ENCODE measurements at regions not wholly inside any gene's neighbourhood (a gene's known extent, or its start where the extent isn't known, plus 50 kb on each side); places are given as distances from the start of the nearest gene placed in this dataset.

GRCh38 chr4:63583007-63583406 is 826.2 kb downstream of the TECRL start:
- TF ChIP-seq CEBPB (IDR thresholded peaks at IDR 0.05; ENCODE audit: low read depth, low read length) (no peak), CTCF (conservative IDR thresholded peaks at IDR 0.05; ENCODE audit: low read depth, low read length) (no peak), POLR2A (IDR thresholded peaks at IDR 0.05; ENCODE audit: low read depth, low read length) (no peak), ELK1 (IDR thresholded peaks at IDR 0.05; ENCODE audit: borderline replicate concordance, low read depth, low read length) (no peak)

Data from IMR-90 (cell line).